Sigmoid colon (tissue), 6 donors: ENCODE measurements at regions not wholly inside any gene's neighbourhood (a gene's known extent, or its start where the extent isn't known, plus 50 kb on each side); places are given as distances from the start of the nearest gene placed in this dataset.

Source experiments
- DNase-seq: peaks from one replicate; pipeline ENCODE4 v3.0.0-alpha.2; 2019
- H3K27ac ChIP-seq, 4 donors: fragments of 200-600 bp; sonication (generic); one replicate each; pipeline ENCODE4 v1.5.1; 2016 to 2019; ENCODE audit warnings: mild to moderate bottlenecking in 1 of 4
- H3K27me3 ChIP-seq, 3 donors: fragments of 200-600 bp; sonication (generic); one replicate each; pipeline ENCODE4 v1.5.1; 2019; ENCODE audit warnings: mild to moderate bottlenecking in 1 of 3
- H3K36me3 ChIP-seq, 4 donors: fragments of 200-600 bp; sonication (generic); one replicate each; pipeline ENCODE4 v1.5.1; 2016 to 2019
- H3K4me1 ChIP-seq, 4 donors: fragments of 200-600 bp; sonication (generic); one replicate each; pipeline ENCODE4 v1.5.1; 2017 to 2019
- H3K4me3 ChIP-seq, 4 donors: fragments of 200-600 bp; sonication (generic); one replicate each; pipeline ENCODE4 v1.5.1; 2017 to 2019; ENCODE audit warnings: mild to moderate bottlenecking in 2 of 4, moderate library complexity in 1 of 4
- H3K9me3 ChIP-seq, 4 donors: fragments of 200-600 bp in 3 of 4; sonication (generic) in 3 of 4; one replicate each; pipeline versions ENCODE4 v1.5.1 to v1.6.1; 2013 to 2019
- EP300 ChIP-seq, 4 donors: sonication (generic); formaldehyde crosslinking; IDR thresholded peaks; one replicate each; pipeline ENCODE4 v1.6.1; 2017; ENCODE audit warnings: antibody characterized with exemption in 4 of 4
- POLR2A ChIP-seq, 2 donors: fragments of 450-650 bp; IDR thresholded peaks; one replicate each; pipeline ENCODE4 v1.6.1; 2016; ENCODE audit warnings: antibody characterized with exemption in 2 of 2, mild to moderate bottlenecking in 2 of 2, moderate library complexity in 2 of 2
- POLR2AphosphoS5 ChIP-seq, 4 donors: sonication (generic); formaldehyde crosslinking; IDR thresholded peaks; one replicate each; pipeline ENCODE4 v1.6.1; 2017; ENCODE audit warnings: antibody characterized with exemption in 4 of 4
- WGBS, 2 donors: extraction: QIAGEN DNeasy Blood & Tissue Kit; methylation state at CpG; one replicate each; pipeline ENCODE4 v1.1.7; 2013; 5-methylcytosine and 5-hydroxymethylcytosine counted together
- intact Hi-C: fragments of 100-400 bp; cut with DNase I; formaldehyde crosslinking; loops from one replicate; pipeline ENCODE4 v1.15.1; 2023
- TF ChIP-seq, protein P1 (sequence below), 4 experiments: fragments of 450-650 bp in 3 of 4; fragments of 200-600 bp in 1 of 4; IDR thresholded peaks; one replicate each; pipeline ENCODE4 v1.5.1; 2016 to 2019; ENCODE audit warnings: antibody characterized with exemption in 4 of 4, mild to moderate bottlenecking in 3 of 4, moderate library complexity in 2 of 4
- donor health status: healthy with polysubstance abuse.
- donor health status: healthy.

DNA sequence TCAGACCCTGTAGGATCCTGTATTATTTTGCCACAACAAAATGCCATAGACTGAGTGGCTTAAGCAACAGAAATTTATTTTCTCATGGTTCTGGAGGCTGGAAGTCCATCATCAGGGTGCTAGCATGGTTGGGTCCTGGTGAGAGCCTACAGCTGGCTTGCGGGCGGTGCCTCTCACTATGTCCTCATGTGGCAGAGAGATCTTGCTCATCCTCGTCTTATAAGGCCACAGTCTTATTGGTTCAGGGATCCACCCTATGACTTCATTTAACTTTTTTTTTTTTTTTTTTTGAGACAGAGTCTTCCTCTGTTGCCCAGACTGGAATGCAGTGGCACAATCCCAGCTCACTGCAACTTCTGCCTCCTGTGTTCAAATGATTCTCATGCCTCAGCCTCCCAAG, 90.9 kb downstream of the LSM5 start:
- no peak for TF ChIP-seq POLR2AphosphoS5 (IDR thresholded peaks at IDR 0.05)
- TF ChIP-seq, protein P1, sequence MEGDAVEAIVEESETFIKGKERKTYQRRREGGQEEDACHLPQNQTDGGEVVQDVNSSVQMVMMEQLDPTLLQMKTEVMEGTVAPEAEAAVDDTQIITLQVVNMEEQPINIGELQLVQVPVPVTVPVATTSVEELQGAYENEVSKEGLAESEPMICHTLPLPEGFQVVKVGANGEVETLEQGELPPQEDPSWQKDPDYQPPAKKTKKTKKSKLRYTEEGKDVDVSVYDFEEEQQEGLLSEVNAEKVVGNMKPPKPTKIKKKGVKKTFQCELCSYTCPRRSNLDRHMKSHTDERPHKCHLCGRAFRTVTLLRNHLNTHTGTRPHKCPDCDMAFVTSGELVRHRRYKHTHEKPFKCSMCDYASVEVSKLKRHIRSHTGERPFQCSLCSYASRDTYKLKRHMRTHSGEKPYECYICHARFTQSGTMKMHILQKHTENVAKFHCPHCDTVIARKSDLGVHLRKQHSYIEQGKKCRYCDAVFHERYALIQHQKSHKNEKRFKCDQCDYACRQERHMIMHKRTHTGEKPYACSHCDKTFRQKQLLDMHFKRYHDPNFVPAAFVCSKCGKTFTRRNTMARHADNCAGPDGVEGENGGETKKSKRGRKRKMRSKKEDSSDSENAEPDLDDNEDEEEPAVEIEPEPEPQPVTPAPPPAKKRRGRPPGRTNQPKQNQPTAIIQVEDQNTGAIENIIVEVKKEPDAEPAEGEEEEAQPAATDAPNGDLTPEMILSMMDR (IDR thresholded peaks at IDR 0.05) = no peak
- TF ChIP-seq POLR2A (IDR thresholded peaks at IDR 0.05) = no peak
- TF ChIP-seq EP300 (IDR thresholded peaks at IDR 0.05) = no peak
- intact Hi-C loops = no loop called here
- Histone ChIP-seq H3K4me1 (no peaks in the 10 kb centered on the region), H3K27me3 (no peaks in the 10 kb centered on the region), H3K4me3 (no peak overlapping the region), H3K27ac (no peak overlapping the region), H3K36me3 (no peaks in the 10 kb centered on the region), H3K9me3 (peaks cover 0 to 2% (median 0%) of the 10 kb centered on the region in 4 donors)
- 64 to 74% methylated on average over 3 of the region's 3 CpGs for WGBS, 2 donors
- no peak for DNase-seq

DNA sequence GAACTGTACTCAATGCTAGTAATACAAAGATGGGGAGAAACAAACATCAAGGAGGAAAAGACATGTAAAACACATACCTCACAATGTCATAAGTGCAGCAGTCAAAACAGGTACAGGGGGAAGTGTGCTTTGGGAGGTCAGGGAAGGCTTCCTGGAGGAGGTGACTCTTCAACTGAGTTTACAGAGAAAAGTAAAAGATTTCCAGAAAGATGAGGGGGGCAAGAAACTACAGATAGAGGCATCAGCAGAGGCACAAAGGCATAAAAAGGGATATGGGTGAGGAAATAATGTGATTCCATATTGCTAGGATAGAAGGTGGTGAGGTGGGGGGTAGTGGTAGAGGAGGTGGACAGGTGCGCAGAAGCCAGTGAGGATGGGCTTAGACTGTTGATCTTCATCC, 95.0 kb downstream of the LSM5 start:
- TF ChIP-seq POLR2A (IDR thresholded peaks at IDR 0.05) = no peak
- TF ChIP-seq POLR2AphosphoS5 (IDR thresholded peaks at IDR 0.05) = no peak
- TF ChIP-seq, protein P1 (IDR thresholded peaks at IDR 0.05) = no peak
- no peak for TF ChIP-seq EP300 (IDR thresholded peaks at IDR 0.05)
- no peaks in the 10 kb centered on the region for H3K27me3 ChIP-seq
- no peaks in the 10 kb centered on the region for H3K36me3 ChIP-seq
- no peak overlapping the region for H3K27ac ChIP-seq
- intact Hi-C loops = no loop called here
- H3K4me1 ChIP-seq = no peaks in the 10 kb centered on the region
- peaks cover 0 to 2% (median 0%) of the 10 kb centered on the region in 4 donors for H3K9me3 ChIP-seq
- 80 to 93% methylated on average over 1 of the region's 1 CpG for WGBS, 2 donors
- no peak overlapping the region for H3K4me3 ChIP-seq
- DNase-seq = no peak

DNA sequence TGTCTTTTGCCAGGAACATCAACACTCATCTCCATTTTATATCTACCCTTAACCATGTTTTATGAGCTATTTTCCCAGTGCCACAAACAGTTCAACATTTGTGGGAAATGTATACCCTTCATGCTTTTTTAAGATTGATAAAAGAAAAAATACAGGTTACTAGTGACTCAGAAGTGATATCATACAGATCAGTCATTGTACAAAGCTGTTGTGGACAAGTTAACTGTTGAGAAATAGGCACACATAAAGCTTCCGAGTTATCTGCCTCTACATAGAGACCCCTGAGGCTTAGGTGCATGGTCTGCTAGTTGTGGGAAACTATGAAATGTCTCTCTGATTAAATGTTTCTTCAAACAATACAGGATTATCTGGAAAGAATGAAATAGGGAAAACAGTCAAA, 96.3 kb downstream of the LSM5 start:
- no peaks in the 10 kb centered on the region for H3K27me3 ChIP-seq
- no peak for DNase-seq
- H3K9me3 ChIP-seq = peaks cover 0 to 2% (median 0%) of the 10 kb centered on the region in 4 donors
- no peak overlapping the region for H3K4me3 ChIP-seq
- H3K36me3 ChIP-seq = no peaks in the 10 kb centered on the region
- TF ChIP-seq EP300 (IDR thresholded peaks at IDR 0.05) (no peak), POLR2A (IDR thresholded peaks at IDR 0.05) (no peak), POLR2AphosphoS5 (IDR thresholded peaks at IDR 0.05) (no peak)
- TF ChIP-seq, protein P1 (IDR thresholded peaks at IDR 0.05) = no peak
- H3K4me1 ChIP-seq = no peaks in the 10 kb centered on the region
- intact Hi-C loops = no loop called here
- 67 to 72% methylated on average over 1 of the region's 1 CpG for WGBS, 2 donors
- no peak overlapping the region for H3K27ac ChIP-seq

DNA sequence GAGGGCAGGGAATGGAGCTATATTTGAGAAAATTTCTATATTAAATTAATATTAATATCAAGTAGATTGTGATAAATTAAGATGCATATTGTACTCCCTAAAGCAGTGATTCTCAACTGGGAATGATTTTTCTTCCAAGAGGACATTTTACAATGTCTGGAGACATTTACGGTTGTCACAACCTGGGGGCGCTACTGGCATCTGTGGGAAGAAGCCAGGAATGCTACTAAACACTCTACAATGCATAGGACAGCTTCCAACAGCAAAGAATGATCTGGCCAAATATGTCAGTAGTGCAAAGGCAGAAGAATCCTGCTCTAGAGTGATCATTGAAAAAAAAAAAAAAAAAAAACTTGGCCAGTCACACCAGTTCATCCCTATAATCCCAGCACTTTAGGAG, 100.0 kb downstream of the LSM5 start:
- TF ChIP-seq, protein P1 (IDR thresholded peaks at IDR 0.05) = no peak
- no peak for TF ChIP-seq POLR2AphosphoS5 (IDR thresholded peaks at IDR 0.05)
- no peak for TF ChIP-seq POLR2A (IDR thresholded peaks at IDR 0.05)
- TF ChIP-seq EP300 (IDR thresholded peaks at IDR 0.05) = no peak
- Histone ChIP-seq H3K4me1 (no peaks in the 10 kb centered on the region), H3K27ac (no peak overlapping the region), H3K9me3 (no peaks in the 10 kb centered on the region), H3K36me3 (no peaks in the 10 kb centered on the region), H3K4me3 (no peak overlapping the region), H3K27me3 (no peaks in the 10 kb centered on the region)
- DNase-seq = no peak
- intact Hi-C loops = no loop called here
- 21 to 31% methylated on average over 2 of the region's 2 CpGs for WGBS, 2 donors

DNA sequence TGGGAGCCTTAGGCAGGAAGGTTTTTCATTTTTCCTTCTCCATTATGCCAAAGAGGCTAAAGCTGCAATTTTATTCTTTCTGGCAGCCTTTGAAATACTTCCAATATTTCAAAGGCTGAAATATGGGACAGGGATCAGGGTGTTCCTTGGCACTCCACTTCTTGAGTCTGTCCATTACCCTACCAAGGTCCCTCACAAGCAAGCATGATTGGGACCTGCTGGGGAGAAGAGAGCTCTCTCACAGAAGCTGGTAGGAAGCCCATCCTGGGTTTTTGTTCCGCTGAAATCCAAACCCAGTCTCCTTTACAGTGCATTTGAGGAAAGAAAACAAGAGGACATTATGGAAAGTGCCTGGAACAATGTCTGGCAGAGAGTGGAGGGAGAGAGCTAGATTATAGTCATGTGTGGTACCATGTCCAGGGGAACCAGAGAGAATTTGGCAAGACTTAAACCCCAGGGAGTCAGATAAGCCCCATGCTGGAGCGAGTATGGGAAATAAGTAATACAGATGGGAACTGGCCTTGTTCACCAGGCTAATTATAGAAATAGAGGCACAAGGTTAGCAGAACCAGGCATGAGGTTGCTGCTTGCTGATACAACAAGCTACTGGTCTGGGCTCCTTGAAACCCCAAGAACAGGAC, 104.7 kb downstream of the LSM5 start:
- Histone ChIP-seq H3K9me3 (no peaks in the 10 kb centered on the region), H3K27me3 (no peaks in the 10 kb centered on the region), H3K4me3 (no peak overlapping the region), H3K27ac (no peak overlapping the region), H3K4me1 (no peaks in the 10 kb centered on the region), H3K36me3 (no peaks in the 10 kb centered on the region)
- DNase-seq = no peak
- intact Hi-C loops = no loop called here
- no peak for TF ChIP-seq EP300 (IDR thresholded peaks at IDR 0.05)
- no peak for TF ChIP-seq POLR2AphosphoS5 (IDR thresholded peaks at IDR 0.05)
- TF ChIP-seq POLR2A (IDR thresholded peaks at IDR 0.05) = no peak
- TF ChIP-seq, protein P1 (IDR thresholded peaks at IDR 0.05) = no peak
- 87 to 92% methylated on average over 2 of the region's 2 CpGs for WGBS, 2 donors
